ENCODE measurements at regions not wholly inside any gene's neighbourhood (a gene's known extent, or its start where the extent isn't known, plus 50 kb on each side); places are given as distances from the start of the nearest gene placed in this dataset.

DNA sequence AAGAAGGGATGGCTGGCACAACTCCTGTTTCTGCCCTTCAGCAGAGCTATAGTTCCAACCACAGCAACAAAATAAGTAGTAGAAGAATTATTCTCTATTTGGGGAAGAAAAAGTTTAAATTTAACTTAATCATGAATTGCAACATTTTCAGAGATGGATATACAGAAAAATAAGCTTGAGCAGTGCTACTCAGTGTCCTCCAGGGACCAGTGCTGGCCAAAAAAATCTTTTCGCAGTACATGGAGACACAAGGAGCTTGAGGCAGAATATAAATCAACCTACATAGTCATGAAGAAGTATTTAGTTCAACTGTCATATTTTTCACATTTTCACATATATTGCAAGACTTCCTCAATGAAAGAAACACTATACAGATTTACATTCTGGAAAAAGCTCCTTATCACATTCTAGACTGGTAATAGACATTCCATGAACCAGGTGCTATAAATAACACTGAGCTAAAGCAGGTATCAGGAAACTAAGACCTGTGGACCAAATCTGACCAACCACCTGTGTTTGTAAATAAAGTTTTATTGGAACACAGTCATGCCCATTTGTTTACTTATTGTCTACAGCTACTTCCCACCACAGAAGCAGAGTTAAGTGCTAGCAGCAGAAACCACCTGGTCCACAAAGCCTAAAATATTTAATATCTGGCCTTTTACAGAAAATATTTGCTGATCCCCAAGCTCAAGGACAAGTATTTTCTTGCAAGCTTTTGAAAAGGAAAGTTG lies 101.9 kb downstream of the RGS21 start:
- no peaks in the 10 kb centered on the region for H3K27me3 ChIP-seq (ENCODE audit: control insufficient read depth in 1 of 2, insufficient read depth in 2 of 2, low read length in 2 of 2)
- H3K9ac ChIP-seq (ENCODE audit: low read length in 2 of 2), result no peak overlapping the region
- H3K36me3 ChIP-seq (ENCODE audit: control insufficient read depth in 2 of 2, insufficient read depth in 2 of 2, low read length in 2 of 2), result no peaks in the 10 kb centered on the region
- no peak overlapping the region for H3K4me3 ChIP-seq (ENCODE audit: low read length in 2 of 2)
- no peaks in the 10 kb centered on the region for H3K9me3 ChIP-seq (ENCODE audit: control insufficient read depth in 2 of 2, low read length in 2 of 2)
- no peaks in the 10 kb centered on the region for H3K4me1 ChIP-seq (ENCODE audit: control insufficient read depth, insufficient read depth, low read length)
- no peak overlapping the region for H3K27ac ChIP-seq (ENCODE audit: low read length)

DNA sequence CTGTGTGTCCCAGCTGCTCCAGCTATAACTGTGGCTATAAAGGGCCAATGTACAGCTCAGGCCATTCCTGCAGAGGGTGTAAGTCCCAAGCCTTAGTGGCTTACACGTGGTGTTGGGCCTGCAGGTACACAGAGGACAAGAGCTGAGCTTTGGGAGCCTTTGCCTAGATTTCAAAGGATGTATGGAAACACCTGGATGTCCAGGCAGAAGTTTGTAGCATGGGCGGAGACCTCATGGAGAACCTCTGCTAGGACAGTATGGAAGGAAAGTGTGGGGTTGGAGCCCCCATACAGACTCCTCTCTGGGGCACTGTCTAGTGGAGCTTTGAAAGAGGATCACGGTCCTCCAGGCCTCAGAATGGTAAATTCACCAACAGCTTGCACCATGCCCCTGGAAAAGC lies 113.9 kb downstream of the RGS21 start:
- no peak overlapping the region for H3K9ac ChIP-seq (ENCODE audit: low read length in 2 of 2)
- H3K27ac ChIP-seq (ENCODE audit: low read length), result no peak overlapping the region
- peaks cover 0 to 5% of the 10 kb centered on the region in 2 donors for H3K9me3 ChIP-seq (ENCODE audit: control insufficient read depth in 2 of 2, low read length in 2 of 2)

DNA sequence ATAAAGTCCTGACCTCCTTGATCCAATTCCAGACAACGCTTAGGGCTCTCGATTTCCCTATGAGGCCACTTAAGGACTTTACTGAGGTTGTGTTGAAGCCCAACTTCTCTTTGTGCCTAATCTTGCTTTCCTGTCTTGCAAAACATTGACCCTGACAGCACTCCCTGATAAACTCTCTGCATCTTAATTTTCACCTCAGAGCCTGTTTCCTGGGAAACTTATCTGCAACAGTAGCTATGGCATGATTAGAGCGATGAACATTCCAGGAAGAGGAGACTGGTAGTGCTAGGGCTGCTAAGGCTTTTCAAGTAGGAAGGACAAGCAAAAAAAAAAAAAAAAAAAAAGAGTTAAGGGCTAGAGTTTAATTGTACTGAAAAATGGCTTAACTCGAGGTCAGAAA lies 118.9 kb downstream of the RGS21 start:
- H3K4me1 ChIP-seq (ENCODE audit: control insufficient read depth, insufficient read depth, low read length), result no peaks in the 10 kb centered on the region
- no peaks in the 10 kb centered on the region for H3K27me3 ChIP-seq (ENCODE audit: control insufficient read depth in 1 of 2, insufficient read depth in 2 of 2, low read length in 2 of 2)
- H3K9me3 ChIP-seq (ENCODE audit: control insufficient read depth in 2 of 2, low read length in 2 of 2), result peaks cover 0 to 1% of the 10 kb centered on the region in 2 donors
- no peak overlapping the region for H3K4me3 ChIP-seq (ENCODE audit: low read length in 2 of 2)
- H3K27ac ChIP-seq (ENCODE audit: low read length), result no peak overlapping the region
- H3K36me3 ChIP-seq (ENCODE audit: control insufficient read depth in 2 of 2, insufficient read depth in 2 of 2, low read length in 2 of 2), result no peaks in the 10 kb centered on the region
- no peak overlapping the region for H3K9ac ChIP-seq (ENCODE audit: low read length in 2 of 2)

More for the DNA sequence above, 113.9 kb downstream of the RGS21 start:
- H3K4me3 ChIP-seq (ENCODE audit: low read length in 2 of 2), result no peak overlapping the region
- no peaks in the 10 kb centered on the region for H3K27me3 ChIP-seq (ENCODE audit: control insufficient read depth in 1 of 2, insufficient read depth in 2 of 2, low read length in 2 of 2)
- no peaks in the 10 kb centered on the region for H3K4me1 ChIP-seq (ENCODE audit: control insufficient read depth, insufficient read depth, low read length)
- H3K36me3 ChIP-seq (ENCODE audit: control insufficient read depth in 2 of 2, insufficient read depth in 2 of 2, low read length in 2 of 2), result no peaks in the 10 kb centered on the region

DNA sequence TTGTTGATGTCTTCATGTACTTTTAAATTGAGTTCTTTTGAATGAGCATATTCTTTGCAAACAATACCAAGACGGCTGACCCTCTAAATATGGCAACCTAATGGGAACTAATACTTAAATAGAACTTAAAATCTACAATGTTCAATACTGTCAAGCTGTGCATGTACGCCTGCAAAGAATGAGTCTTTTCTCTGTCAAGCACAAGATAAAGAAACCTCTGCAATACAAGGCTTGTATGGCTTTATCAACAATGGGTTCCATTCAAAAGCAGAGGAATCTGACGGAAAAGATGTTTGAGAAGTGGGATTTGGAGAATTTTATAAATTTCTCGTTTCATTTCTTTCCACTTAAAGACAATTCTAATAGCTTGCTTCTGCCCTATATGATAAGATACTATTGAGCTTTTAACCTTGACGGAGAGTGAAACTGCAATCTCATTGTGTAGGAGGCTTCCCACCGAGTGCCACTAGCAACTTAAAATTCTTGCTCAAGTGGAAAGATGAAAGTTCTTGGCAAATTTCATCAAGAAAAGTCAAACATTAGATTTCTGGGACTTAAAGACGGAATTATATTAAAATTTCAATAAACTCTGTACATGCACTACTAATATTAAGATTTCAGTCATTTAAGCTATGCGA lies 119.8 kb downstream of the RGS21 start:
- Histone ChIP-seq H3K36me3 (ENCODE audit: control insufficient read depth in 2 of 2, insufficient read depth in 2 of 2, low read length in 2 of 2) (no peaks in the 10 kb centered on the region), H3K4me3 (ENCODE audit: low read length in 2 of 2) (no peak overlapping the region), H3K9ac (ENCODE audit: low read length in 2 of 2) (no peak overlapping the region), H3K9me3 (ENCODE audit: control insufficient read depth in 2 of 2, low read length in 2 of 2) (no peaks in the 10 kb centered on the region), H3K27ac (ENCODE audit: low read length) (no peak overlapping the region), H3K4me1 (ENCODE audit: control insufficient read depth, insufficient read depth, low read length) (no peaks in the 10 kb centered on the region), H3K27me3 (ENCODE audit: control insufficient read depth in 1 of 2, insufficient read depth in 2 of 2, low read length in 2 of 2) (no peaks in the 10 kb centered on the region)

DNA sequence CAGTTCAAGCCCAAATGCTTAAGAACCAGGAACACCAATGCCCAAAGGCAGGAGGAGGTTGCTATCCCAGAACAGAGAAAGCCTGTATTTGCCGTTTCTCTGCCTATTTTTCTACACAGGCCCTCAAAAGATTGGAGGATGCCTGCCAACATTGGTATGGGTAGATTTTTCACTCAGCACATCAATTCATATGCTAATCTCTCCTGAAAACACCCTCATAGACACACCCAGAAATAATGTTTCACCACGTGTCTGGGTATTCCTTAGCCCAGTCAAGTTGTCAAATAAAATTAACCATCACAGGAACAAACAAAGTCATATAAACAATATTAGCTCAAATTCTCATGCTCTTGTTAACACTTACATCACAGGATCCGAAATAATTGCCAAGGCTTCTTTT lies 121.9 kb downstream of the RGS21 start:
- no peak overlapping the region for H3K27ac ChIP-seq (ENCODE audit: low read length)
- no peaks in the 10 kb centered on the region for H3K9me3 ChIP-seq (ENCODE audit: control insufficient read depth in 2 of 2, low read length in 2 of 2)
- no peaks in the 10 kb centered on the region for H3K27me3 ChIP-seq (ENCODE audit: control insufficient read depth in 1 of 2, insufficient read depth in 2 of 2, low read length in 2 of 2)
- H3K9ac ChIP-seq (ENCODE audit: low read length in 2 of 2), result no peak overlapping the region
- no peaks in the 10 kb centered on the region for H3K36me3 ChIP-seq (ENCODE audit: control insufficient read depth in 2 of 2, insufficient read depth in 2 of 2, low read length in 2 of 2)
- no peaks in the 10 kb centered on the region for H3K4me1 ChIP-seq (ENCODE audit: control insufficient read depth, insufficient read depth, low read length)
- no peak overlapping the region for H3K4me3 ChIP-seq (ENCODE audit: low read length in 2 of 2)

DNA sequence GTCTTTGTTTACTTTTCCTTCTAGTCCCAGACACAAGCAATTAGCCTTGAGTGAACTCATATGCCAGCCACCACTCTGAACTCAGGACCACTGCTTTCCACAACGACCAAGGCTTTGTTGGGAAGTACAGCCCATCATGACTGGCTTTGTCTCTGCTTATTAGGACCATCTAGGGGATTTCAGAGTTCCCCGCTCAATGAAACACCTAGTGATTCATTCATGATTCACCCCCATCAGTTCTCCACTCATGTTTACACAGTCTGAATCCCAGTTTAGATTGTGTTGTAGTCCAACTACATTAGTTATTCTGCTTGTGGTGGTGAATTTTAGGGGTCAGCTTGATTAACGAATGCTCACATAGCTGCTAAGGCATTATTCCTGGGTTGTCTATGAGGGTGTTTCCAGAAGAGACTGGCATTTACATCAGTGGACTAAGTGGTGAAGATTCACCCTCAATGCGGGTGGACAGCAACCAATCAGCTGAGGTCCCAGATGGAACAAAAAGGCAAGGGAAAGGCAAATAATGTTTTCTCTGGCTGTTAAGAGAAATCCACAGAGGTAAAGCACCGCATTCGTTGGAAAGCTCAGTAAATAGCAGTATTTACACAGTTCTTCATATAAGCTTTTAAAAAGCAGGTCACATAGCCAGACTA lies 122.7 kb downstream of the RGS21 start:
- Histone ChIP-seq H3K27ac (ENCODE audit: low read length) (no peak overlapping the region), H3K9me3 (ENCODE audit: control insufficient read depth in 2 of 2, low read length in 2 of 2) (no peaks in the 10 kb centered on the region), H3K9ac (ENCODE audit: low read length in 2 of 2) (no peak overlapping the region), H3K36me3 (ENCODE audit: control insufficient read depth in 2 of 2, insufficient read depth in 2 of 2, low read length in 2 of 2) (no peaks in the 10 kb centered on the region), H3K4me3 (ENCODE audit: low read length in 2 of 2) (no peak overlapping the region), H3K4me1 (ENCODE audit: control insufficient read depth, insufficient read depth, low read length) (no peaks in the 10 kb centered on the region), H3K27me3 (ENCODE audit: control insufficient read depth in 1 of 2, insufficient read depth in 2 of 2, low read length in 2 of 2) (no peaks in the 10 kb centered on the region)

DNA sequence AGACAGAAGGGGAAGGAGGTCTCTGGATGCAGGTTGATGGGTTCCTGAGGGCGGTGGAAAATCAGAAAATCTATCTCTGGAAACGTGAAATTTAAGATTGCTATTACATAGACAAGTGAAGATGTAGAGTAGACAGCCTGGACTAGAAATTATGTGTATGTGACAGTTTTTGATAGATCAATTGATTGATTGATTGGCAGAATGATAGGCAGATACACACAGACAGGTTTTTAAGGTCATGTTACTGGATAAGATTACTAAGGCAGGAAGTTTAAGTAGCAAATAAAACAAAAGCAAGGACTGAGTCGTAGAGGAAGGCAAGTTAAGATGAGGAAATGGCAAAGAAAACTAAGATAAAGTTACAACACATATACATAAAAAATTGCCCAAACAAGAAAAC lies 124.7 kb downstream of the RGS21 start:
- no peak overlapping the region for H3K9ac ChIP-seq (ENCODE audit: low read length in 2 of 2)
- no peak overlapping the region for H3K27ac ChIP-seq (ENCODE audit: low read length)
- H3K27me3 ChIP-seq (ENCODE audit: control insufficient read depth in 1 of 2, insufficient read depth in 2 of 2, low read length in 2 of 2), result no peaks in the 10 kb centered on the region
- no peaks in the 10 kb centered on the region for H3K36me3 ChIP-seq (ENCODE audit: control insufficient read depth in 2 of 2, insufficient read depth in 2 of 2, low read length in 2 of 2)
- H3K4me3 ChIP-seq (ENCODE audit: low read length in 2 of 2), result no peak overlapping the region
- no peaks in the 10 kb centered on the region for H3K9me3 ChIP-seq (ENCODE audit: control insufficient read depth in 2 of 2, low read length in 2 of 2)
- no peaks in the 10 kb centered on the region for H3K4me1 ChIP-seq (ENCODE audit: control insufficient read depth, insufficient read depth, low read length)

DNA sequence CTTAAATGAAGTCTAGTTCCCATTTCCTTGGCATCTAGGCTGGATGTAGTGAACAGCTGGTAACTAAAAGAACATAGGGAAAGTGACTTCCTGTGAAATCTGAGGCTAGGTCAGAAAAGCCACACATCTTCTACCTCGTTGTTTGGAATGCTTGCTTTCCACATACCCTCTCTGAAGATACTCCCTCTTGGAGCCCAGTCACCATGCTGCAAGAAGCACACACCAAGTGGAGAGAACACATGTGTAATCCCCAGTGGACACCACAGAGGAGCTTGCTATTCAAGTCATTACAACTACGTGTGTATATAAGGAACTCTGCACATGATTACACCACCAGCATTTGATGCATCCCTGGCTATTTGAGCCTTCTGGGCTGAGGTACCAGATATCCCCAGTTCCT lies 125.9 kb downstream of the RGS21 start:
- no peaks in the 10 kb centered on the region for H3K27me3 ChIP-seq (ENCODE audit: control insufficient read depth in 1 of 2, insufficient read depth in 2 of 2, low read length in 2 of 2)
- H3K4me3 ChIP-seq (ENCODE audit: low read length in 2 of 2), result no peak overlapping the region
- H3K9me3 ChIP-seq (ENCODE audit: control insufficient read depth in 2 of 2, low read length in 2 of 2), result no peaks in the 10 kb centered on the region
- H3K4me1 ChIP-seq (ENCODE audit: control insufficient read depth, insufficient read depth, low read length), result no peaks in the 10 kb centered on the region
- no peak overlapping the region for H3K27ac ChIP-seq (ENCODE audit: low read length)
- no peaks in the 10 kb centered on the region for H3K36me3 ChIP-seq (ENCODE audit: control insufficient read depth in 2 of 2, insufficient read depth in 2 of 2, low read length in 2 of 2)
- H3K9ac ChIP-seq (ENCODE audit: low read length in 2 of 2), result no peak overlapping the region

DNA sequence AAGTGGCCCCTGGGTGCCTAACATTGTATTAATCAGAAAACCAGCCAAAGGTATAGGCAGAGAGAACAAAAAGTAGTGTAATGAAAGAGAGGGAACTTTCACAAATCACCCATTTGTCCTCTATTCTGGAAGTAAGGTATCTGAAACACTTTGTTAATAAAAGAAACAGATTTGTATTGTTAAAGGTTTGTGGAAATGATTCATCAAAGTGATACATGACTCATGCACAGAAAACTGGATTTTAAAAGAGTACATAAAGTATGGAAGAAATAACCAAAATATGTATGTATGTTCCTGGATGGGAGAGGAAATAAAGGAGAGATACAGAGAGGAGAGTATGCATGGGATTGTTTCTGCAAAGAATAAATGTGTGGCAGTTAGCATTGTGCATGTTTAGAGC lies 126.8 kb downstream of the RGS21 start:
- no peak overlapping the region for H3K9ac ChIP-seq (ENCODE audit: low read length in 2 of 2)
- no peaks in the 10 kb centered on the region for H3K9me3 ChIP-seq (ENCODE audit: control insufficient read depth in 2 of 2, low read length in 2 of 2)

DNA sequence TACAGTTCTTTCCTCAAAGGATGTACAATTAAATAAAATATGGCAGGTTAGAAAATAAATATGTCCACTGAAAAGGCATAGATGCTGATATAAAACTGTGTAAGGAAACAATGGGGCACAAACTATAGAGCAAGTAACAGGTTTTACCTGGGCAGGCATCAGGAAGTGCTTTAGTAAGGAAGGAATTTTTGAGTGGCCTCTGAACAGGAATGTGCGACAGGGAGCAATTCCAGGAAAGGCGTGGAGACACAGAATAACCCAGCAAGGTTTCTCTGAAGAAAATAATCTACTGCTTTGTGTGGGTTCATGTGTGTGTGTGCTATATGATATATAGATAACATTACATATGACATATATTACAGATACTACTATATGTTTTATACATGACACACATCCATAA lies 128.4 kb downstream of the RGS21 start:
- Histone ChIP-seq H3K27ac (ENCODE audit: low read length) (no peak overlapping the region), H3K9me3 (ENCODE audit: control insufficient read depth in 2 of 2, low read length in 2 of 2) (no peaks in the 10 kb centered on the region), H3K27me3 (ENCODE audit: control insufficient read depth in 1 of 2, insufficient read depth in 2 of 2, low read length in 2 of 2) (no peaks in the 10 kb centered on the region), H3K4me1 (ENCODE audit: control insufficient read depth, insufficient read depth, low read length) (no peaks in the 10 kb centered on the region), H3K4me3 (ENCODE audit: low read length in 2 of 2) (no peak overlapping the region), H3K36me3 (ENCODE audit: control insufficient read depth in 2 of 2, insufficient read depth in 2 of 2, low read length in 2 of 2) (no peaks in the 10 kb centered on the region), H3K9ac (ENCODE audit: low read length in 2 of 2) (no peak overlapping the region)

More for the DNA sequence above, 126.8 kb downstream of the RGS21 start:
- H3K27me3 ChIP-seq (ENCODE audit: control insufficient read depth in 1 of 2, insufficient read depth in 2 of 2, low read length in 2 of 2), result no peaks in the 10 kb centered on the region
- H3K4me1 ChIP-seq (ENCODE audit: control insufficient read depth, insufficient read depth, low read length), result no peaks in the 10 kb centered on the region
- no peaks in the 10 kb centered on the region for H3K36me3 ChIP-seq (ENCODE audit: control insufficient read depth in 2 of 2, insufficient read depth in 2 of 2, low read length in 2 of 2)
- no peak overlapping the region for H3K27ac ChIP-seq (ENCODE audit: low read length)
- H3K4me3 ChIP-seq (ENCODE audit: low read length in 2 of 2), result no peak overlapping the region
